ENCODE measurements at regions not wholly inside any gene's neighbourhood (a gene's known extent, or its start where the extent isn't known, plus 50 kb on each side); places are given as distances from the start of the nearest gene placed in this dataset.

- Histone ChIP-seq H3K4me3 (ENCODE audit: extremely low read depth, insufficient read depth, low read length, poor library complexity, severe bottlenecking) (no peak overlapping the region), H3K9me3 (ENCODE audit: control insufficient read depth, low read length) (no peaks in the 10 kb centered on the region)
- 100% methylated on average over 2 of the region's 3 CpGs; no CpG with 5 or more reads in 1 of the 2 experiments for WGBS, 2 experiments (ENCODE audit: insufficient coverage in 2 of 2)
Measured at GRCh38 chr9:116066221-116066620, 87.4 kb upstream of the PAPPA start.

GRCh38 chr9:116067566-116067965, 86.0 kb upstream of the PAPPA start:
- WGBS, 2 experiments (ENCODE audit: insufficient coverage in 2 of 2): 100% methylated on average over 1 of the region's 3 CpGs; no CpG with 5 or more reads in 1 of the 2 experiments
- no peaks in the 10 kb centered on the region for H3K36me3 ChIP-seq (ENCODE audit: control insufficient read depth, insufficient read depth, low read length)

More at GRCh38 chr9:116066221-116066620, 87.4 kb upstream of the PAPPA start:
- H3K4me1 ChIP-seq (ENCODE audit: control insufficient read depth, insufficient read depth, low read length, poor library complexity, severe bottlenecking): no peaks in the 10 kb centered on the region
- no peak overlapping the region for H3K27ac ChIP-seq (ENCODE audit: low read depth, low read length, severe bottlenecking)
- H3K36me3 ChIP-seq (ENCODE audit: control insufficient read depth, insufficient read depth, low read length): no peaks in the 10 kb centered on the region

GRCh38 chr9:116070256-116070914, 83.2 kb upstream of the PAPPA start:
- WGBS, 2 experiments (ENCODE audit: insufficient coverage in 2 of 2): no CpG with 5 or more reads among the region's 4 CpGs
- Histone ChIP-seq H3K36me3 (ENCODE audit: control insufficient read depth, insufficient read depth, low read length) (no peaks in the 10 kb centered on the region), H3K27ac (ENCODE audit: low read depth, low read length, severe bottlenecking) (no peak overlapping the region), H3K9me3 (ENCODE audit: control insufficient read depth, low read length) (no peaks in the 10 kb centered on the region), H3K4me3 (ENCODE audit: extremely low read depth, insufficient read depth, low read length, poor library complexity, severe bottlenecking) (no peak overlapping the region), H3K4me1 (ENCODE audit: control insufficient read depth, insufficient read depth, low read length, poor library complexity, severe bottlenecking) (no peaks in the 10 kb centered on the region)

More at GRCh38 chr9:116067566-116067965, 86.0 kb upstream of the PAPPA start:
- Histone ChIP-seq H3K9me3 (ENCODE audit: control insufficient read depth, low read length) (no peaks in the 10 kb centered on the region), H3K4me3 (ENCODE audit: extremely low read depth, insufficient read depth, low read length, poor library complexity, severe bottlenecking) (no peak overlapping the region), H3K27ac (ENCODE audit: low read depth, low read length, severe bottlenecking) (no peak overlapping the region), H3K4me1 (ENCODE audit: control insufficient read depth, insufficient read depth, low read length, poor library complexity, severe bottlenecking) (no peaks in the 10 kb centered on the region)

- no CpG with 5 or more reads among the region's 2 CpGs for WGBS, 2 experiments (ENCODE audit: insufficient coverage in 2 of 2)
- H3K4me1 ChIP-seq (ENCODE audit: control insufficient read depth, insufficient read depth, low read length, poor library complexity, severe bottlenecking): no peaks in the 10 kb centered on the region
- H3K27ac ChIP-seq (ENCODE audit: low read depth, low read length, severe bottlenecking): no peak overlapping the region
- H3K36me3 ChIP-seq (ENCODE audit: control insufficient read depth, insufficient read depth, low read length): no peaks in the 10 kb centered on the region
- H3K9me3 ChIP-seq (ENCODE audit: control insufficient read depth, low read length): no peaks in the 10 kb centered on the region
- no peak overlapping the region for H3K4me3 ChIP-seq (ENCODE audit: extremely low read depth, insufficient read depth, low read length, poor library complexity, severe bottlenecking)
Measured at GRCh38 chr9:116072046-116072445, 81.5 kb upstream of the PAPPA start.

GRCh38 chr9:116073826-116074225, 79.8 kb upstream of the PAPPA start:
- Histone ChIP-seq H3K4me1 (ENCODE audit: control insufficient read depth, insufficient read depth, low read length, poor library complexity, severe bottlenecking) (no peaks in the 10 kb centered on the region), H3K4me3 (ENCODE audit: extremely low read depth, insufficient read depth, low read length, poor library complexity, severe bottlenecking) (no peak overlapping the region), H3K27ac (ENCODE audit: low read depth, low read length, severe bottlenecking) (no peak overlapping the region), H3K9me3 (ENCODE audit: control insufficient read depth, low read length) (no peaks in the 10 kb centered on the region), H3K36me3 (ENCODE audit: control insufficient read depth, insufficient read depth, low read length) (no peaks in the 10 kb centered on the region)
- WGBS, 2 experiments (ENCODE audit: insufficient coverage in 2 of 2): 100% methylated on average over 1 of the region's 2 CpGs

- Histone ChIP-seq H3K9me3 (ENCODE audit: control insufficient read depth, low read length) (no peaks in the 10 kb centered on the region), H3K4me3 (ENCODE audit: extremely low read depth, insufficient read depth, low read length, poor library complexity, severe bottlenecking) (no peak overlapping the region), H3K27ac (ENCODE audit: low read depth, low read length, severe bottlenecking) (no peak overlapping the region), H3K4me1 (ENCODE audit: control insufficient read depth, insufficient read depth, low read length, poor library complexity, severe bottlenecking) (no peaks in the 10 kb centered on the region), H3K36me3 (ENCODE audit: control insufficient read depth, insufficient read depth, low read length) (no peaks in the 10 kb centered on the region)
Measured at GRCh38 chr9:116074658-116075057, 78.9 kb upstream of the PAPPA start.

- no peaks in the 10 kb centered on the region for H3K9me3 ChIP-seq (ENCODE audit: control insufficient read depth, low read length)
- no peak overlapping the region for H3K27ac ChIP-seq (ENCODE audit: low read depth, low read length, severe bottlenecking)
- H3K36me3 ChIP-seq (ENCODE audit: control insufficient read depth, insufficient read depth, low read length): no peaks in the 10 kb centered on the region
- no peak overlapping the region for H3K4me3 ChIP-seq (ENCODE audit: extremely low read depth, insufficient read depth, low read length, poor library complexity, severe bottlenecking)
- no peaks in the 10 kb centered on the region for H3K4me1 ChIP-seq (ENCODE audit: control insufficient read depth, insufficient read depth, low read length, poor library complexity, severe bottlenecking)
- 89 to 96% methylated on average over 4 to 5 of the region's 5 CpGs for WGBS, 2 experiments (ENCODE audit: insufficient coverage in 2 of 2)
Measured at GRCh38 chr9:116075191-116075590, 78.4 kb upstream of the PAPPA start.

- Histone ChIP-seq H3K36me3 (ENCODE audit: control insufficient read depth, insufficient read depth, low read length) (no peaks in the 10 kb centered on the region), H3K27ac (ENCODE audit: low read depth, low read length, severe bottlenecking) (no peak overlapping the region), H3K4me1 (ENCODE audit: control insufficient read depth, insufficient read depth, low read length, poor library complexity, severe bottlenecking) (no peaks in the 10 kb centered on the region), H3K9me3 (ENCODE audit: control insufficient read depth, low read length) (no peaks in the 10 kb centered on the region), H3K4me3 (ENCODE audit: extremely low read depth, insufficient read depth, low read length, poor library complexity, severe bottlenecking) (no peak overlapping the region)
Measured at GRCh38 chr9:116078640-116079039, 75.0 kb upstream of the PAPPA start.

- Histone ChIP-seq H3K36me3 (ENCODE audit: control insufficient read depth, insufficient read depth, low read length) (no peaks in the 10 kb centered on the region), H3K27ac (ENCODE audit: low read depth, low read length, severe bottlenecking) (no peak overlapping the region), H3K9me3 (ENCODE audit: control insufficient read depth, low read length) (no peaks in the 10 kb centered on the region), H3K4me3 (ENCODE audit: extremely low read depth, insufficient read depth, low read length, poor library complexity, severe bottlenecking) (no peak overlapping the region), H3K4me1 (ENCODE audit: control insufficient read depth, insufficient read depth, low read length, poor library complexity, severe bottlenecking) (no peaks in the 10 kb centered on the region)
- 78% methylated on average over 4 to 5 of the region's 5 CpGs for WGBS, 2 experiments (ENCODE audit: insufficient coverage in 2 of 2)
Measured at GRCh38 chr9:116080561-116080960, 73.0 kb upstream of the PAPPA start.

GRCh38 chr9:116081435-116082115, 72.0 kb upstream of the PAPPA start:
- Histone ChIP-seq H3K36me3 (ENCODE audit: control insufficient read depth, insufficient read depth, low read length) (no peaks in the 10 kb centered on the region), H3K4me3 (ENCODE audit: extremely low read depth, insufficient read depth, low read length, poor library complexity, severe bottlenecking) (no peak overlapping the region), H3K9me3 (ENCODE audit: control insufficient read depth, low read length) (no peaks in the 10 kb centered on the region), H3K4me1 (ENCODE audit: control insufficient read depth, insufficient read depth, low read length, poor library complexity, severe bottlenecking) (no peaks in the 10 kb centered on the region), H3K27ac (ENCODE audit: low read depth, low read length, severe bottlenecking) (no peak overlapping the region)
- WGBS, 2 experiments (ENCODE audit: insufficient coverage in 2 of 2): 78 to 90% methylated on average over 1 to 2 of the region's 2 CpGs

GRCh38 chr9:116083837-116084236, 69.8 kb upstream of the PAPPA start:
- Histone ChIP-seq H3K36me3 (ENCODE audit: control insufficient read depth, insufficient read depth, low read length) (no peaks in the 10 kb centered on the region), H3K9me3 (ENCODE audit: control insufficient read depth, low read length) (no peaks in the 10 kb centered on the region), H3K27ac (ENCODE audit: low read depth, low read length, severe bottlenecking) (no peak overlapping the region), H3K4me1 (ENCODE audit: control insufficient read depth, insufficient read depth, low read length, poor library complexity, severe bottlenecking) (no peaks in the 10 kb centered on the region), H3K4me3 (ENCODE audit: extremely low read depth, insufficient read depth, low read length, poor library complexity, severe bottlenecking) (no peak overlapping the region)
- WGBS, 2 experiments (ENCODE audit: insufficient coverage in 2 of 2): 90 to 100% methylated on average over 1 to 2 of the region's 2 CpGs

Measured in mesodermal cell (in vitro differentiated cells).